ENCODE measurements at regions not wholly inside any gene's neighbourhood (a gene's known extent, or its start where the extent isn't known, plus 50 kb on each side); places are given as distances from the start of the nearest gene placed in this dataset.
A peak's percentile ranks its signal among the peaks of the same experiment; 100 is the strongest.

GRCh38 chr5:169416583-169417196, 115.8 kb upstream of the SLIT3 start:
- Mint-ChIP-seq H3K36me3 (ENCODE audit: low read depth) (no peaks in the 10 kb centered on the region), H3K4me3 (ENCODE audit: unreplicated experiment) (peak overlapping the region; percentile 24), H3K27ac (ENCODE audit: unreplicated experiment) (peak overlapping the region; percentile 38), H3K27me3 (ENCODE audit: low read depth) (no peaks in the 10 kb centered on the region), H3K9me3 (ENCODE audit: low read depth) (no peaks in the 10 kb centered on the region), H3K4me1 (ENCODE audit: low read depth) (peaks cover 28% of the 10 kb centered on the region)
- DNase-seq (ENCODE audit: low spot score), result no peak
- TF ChIP-seq CTCF (IDR thresholded peaks at IDR 0.05), result no peak

GRCh38 chr5:169415948-169416347, 115.0 kb upstream of the SLIT3 start:
- peaks cover 26% of the 10 kb centered on the region for H3K4me1 Mint-ChIP-seq (ENCODE audit: low read depth)
- no peak overlapping the region for H3K4me3 Mint-ChIP-seq (ENCODE audit: unreplicated experiment)
- no peaks in the 10 kb centered on the region for H3K9me3 Mint-ChIP-seq (ENCODE audit: low read depth)
- DNase-seq (ENCODE audit: low spot score), result no peak
- no peak for TF ChIP-seq CTCF (IDR thresholded peaks at IDR 0.05)
- H3K27me3 Mint-ChIP-seq (ENCODE audit: low read depth), result peaks cover 6% of the 10 kb centered on the region
- no peaks in the 10 kb centered on the region for H3K36me3 Mint-ChIP-seq (ENCODE audit: low read depth)
- no peak overlapping the region for H3K27ac Mint-ChIP-seq (ENCODE audit: unreplicated experiment)

- DNase-seq (ENCODE audit: low spot score), result no peak
- TF ChIP-seq CTCF (IDR thresholded peaks at IDR 0.05), result no peak
- Mint-ChIP-seq H3K36me3 (ENCODE audit: low read depth) (no peaks in the 10 kb centered on the region), H3K27me3 (ENCODE audit: low read depth) (peaks cover 7% of the 10 kb centered on the region), H3K27ac (ENCODE audit: unreplicated experiment) (no peak overlapping the region), H3K9me3 (ENCODE audit: low read depth) (no peaks in the 10 kb centered on the region), H3K4me1 (ENCODE audit: low read depth) (peaks cover 26% of the 10 kb centered on the region), H3K4me3 (ENCODE audit: unreplicated experiment) (no peak overlapping the region)
Observed at GRCh38 chr5:169415371-169415770, 114.4 kb upstream of the SLIT3 start.

DNA sequence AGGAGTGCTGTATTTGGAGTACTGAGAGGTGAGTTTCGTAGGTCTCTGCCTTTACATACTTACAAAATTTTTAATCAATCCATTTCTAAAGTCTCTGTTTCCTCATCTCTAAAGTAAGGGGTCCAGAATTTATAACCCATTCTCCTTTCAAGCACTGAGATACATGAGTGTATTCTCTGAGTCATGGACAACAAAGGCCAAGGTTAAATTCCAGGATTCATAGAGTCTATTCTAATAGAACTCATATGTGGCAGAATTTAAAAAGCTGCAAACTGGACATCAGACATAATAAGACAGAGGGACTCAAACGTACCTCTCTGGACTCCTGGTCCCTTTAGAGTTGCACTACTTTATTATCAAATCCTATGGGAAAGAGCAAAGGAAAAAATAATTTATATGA, 112.5 kb upstream of the SLIT3 start:
- H3K4me1 Mint-ChIP-seq (ENCODE audit: low read depth), result peaks cover 26% of the 10 kb centered on the region

GRCh38 chr5:169412831-169413230, 111.9 kb upstream of the SLIT3 start:
- H3K4me3 Mint-ChIP-seq (ENCODE audit: unreplicated experiment), result no peak overlapping the region
- no peak for TF ChIP-seq CTCF (IDR thresholded peaks at IDR 0.05)
- H3K4me1 Mint-ChIP-seq (ENCODE audit: low read depth), result peaks cover 26% of the 10 kb centered on the region
- no peak for DNase-seq (ENCODE audit: low spot score)
- no peak overlapping the region for H3K27ac Mint-ChIP-seq (ENCODE audit: unreplicated experiment)
- no peaks in the 10 kb centered on the region for H3K36me3 Mint-ChIP-seq (ENCODE audit: low read depth)
- H3K27me3 Mint-ChIP-seq (ENCODE audit: low read depth), result peaks cover 7% of the 10 kb centered on the region
- no peaks in the 10 kb centered on the region for H3K9me3 Mint-ChIP-seq (ENCODE audit: low read depth)

More for the DNA sequence above, 112.5 kb upstream of the SLIT3 start:
- Mint-ChIP-seq H3K27me3 (ENCODE audit: low read depth) (peaks cover 7% of the 10 kb centered on the region), H3K27ac (ENCODE audit: unreplicated experiment) (no peak overlapping the region), H3K36me3 (ENCODE audit: low read depth) (no peaks in the 10 kb centered on the region), H3K4me3 (ENCODE audit: unreplicated experiment) (no peak overlapping the region), H3K9me3 (ENCODE audit: low read depth) (no peaks in the 10 kb centered on the region)
- TF ChIP-seq CTCF (IDR thresholded peaks at IDR 0.05), result no peak
- DNase-seq (ENCODE audit: low spot score), result no peak
